Lung (tissue), 11 donors: ENCODE measurements at regions not wholly inside any gene's neighbourhood (a gene's known extent, or its start where the extent isn't known, plus 50 kb on each side); places are given as distances from the start of the nearest gene placed in this dataset.

Source experiments
- ATAC-seq: fragments of 200-7000 bp; cut with Tn5 transposase; one replicate; pipeline ENCODE4 v1.9.1; 2020; ENCODE audit warnings: moderate number of reproducible peaks; ENCODE audit not compliant: insufficient read depth, low FRiP score
- DNase-seq, 3 donors: peaks; one replicate each; pipeline ENCODE4 v3.0.0-alpha.2; 2013 to 2017
- H3K27ac ChIP-seq, 2 donors: one replicate each; pipeline ENCODE4 v1.5.1; 2013; ENCODE audit warnings: mild to moderate bottlenecking in 2 of 2, moderate library complexity in 2 of 2, control low read depth in 1 of 2, inconsistent platforms in 1 of 2, low read depth in 1 of 2, low read length in 1 of 2
- H3K27me3 ChIP-seq, 3 donors: one replicate each; pipeline ENCODE4 v1.5.1; 2013; ENCODE audit warnings: low read length in 2 of 3; ENCODE audit not compliant: control insufficient read depth in 3 of 3, insufficient read depth in 3 of 3
- H3K36me3 ChIP-seq, 4 donors: one replicate each; pipeline ENCODE4 v1.5.1; 2013; ENCODE audit warnings: low read length in 4 of 4, mild to moderate bottlenecking in 1 of 4, moderate library complexity in 1 of 4; ENCODE audit not compliant: control insufficient read depth in 4 of 4, insufficient read depth in 4 of 4
- H3K4me1 ChIP-seq, 5 donors: one replicate each; pipeline ENCODE4 v1.5.1; 2013; ENCODE audit warnings: low read length in 5 of 5, mild to moderate bottlenecking in 2 of 5, moderate library complexity in 1 of 5; ENCODE audit not compliant: control insufficient read depth in 5 of 5, insufficient read depth in 5 of 5
- H3K4me3 ChIP-seq: one replicate; pipeline ENCODE4 v1.5.1; 2013; ENCODE audit warnings: mild to moderate bottlenecking, control low read depth, moderate library complexity
- H3K9ac ChIP-seq, 2 donors: one replicate each; pipeline ENCODE4 v1.5.1; 2013; ENCODE audit warnings: low read length in 2 of 2, control low read depth in 1 of 2; ENCODE audit not compliant: insufficient read depth in 1 of 2
- H3K9me3 ChIP-seq, 4 donors: one replicate each; pipeline ENCODE4 v1.5.1; 2013; ENCODE audit warnings: low read length in 3 of 4, mild to moderate bottlenecking in 1 of 4, moderate library complexity in 1 of 4; ENCODE audit not compliant: control insufficient read depth in 4 of 4, insufficient read depth in 3 of 4
- CTCF ChIP-seq: IDR thresholded peaks from 2 replicates; pipeline ENCODE4 v1.5.1; 2012; ENCODE audit warnings: mild to moderate bottlenecking; ENCODE audit errors: control extremely low read depth, extremely low read depth
- WGBS, 2 donors: extraction: QIAGEN DNeasy Blood & Tissue Kit; methylation state at CpG; one replicate each; pipeline ENCODE4 v1.1.7; 2013; 5-methylcytosine and 5-hydroxymethylcytosine counted together
- donor health status: control.
- donor health status: control.
- donor health status: Bipolar disorder and iron deficiency.
- donor health status: healthy.
- donor health status: DM: yes; HTN: yes; CAD: no.

- Histone ChIP-seq H3K4me1 (peaks cover 0 to 42% (median 20%) of the 10 kb centered on the region in 5 donors), H3K9me3 (peaks cover 0 to 5% (median 0%) of the 10 kb centered on the region in 4 donors), H3K4me3 (no peak overlapping the region), H3K9ac (no peak overlapping the region), H3K27ac (no peak overlapping the region), H3K36me3 (no peaks in the 10 kb centered on the region), H3K27me3 (no peaks in the 10 kb centered on the region)
- DNase-seq (peak in 1 of 3 donors; percentile 13), ATAC-seq (no peak)
- 84 to 92% methylated on average over 5 of the region's 5 CpGs for WGBS, 2 donors
- TF ChIP-seq CTCF: no peak
Measured at GRCh38 chr2:20150110-20150706, 74.7 kb downstream of the SDC1 start.

- 65 to 80% methylated on average over 5 of the region's 5 CpGs for WGBS, 2 donors
- Histone ChIP-seq H3K4me3 (no peak overlapping the region), H3K9ac (no peak overlapping the region), H3K36me3 (no peaks in the 10 kb centered on the region), H3K27me3 (no peaks in the 10 kb centered on the region), H3K9me3 (peaks cover 0 to 5% (median 0%) of the 10 kb centered on the region in 4 donors), H3K27ac (peak overlapping the region in 1 of 2 donors; percentile 74), H3K4me1 (peaks cover 0 to 45% (median 20%) of the 10 kb centered on the region in 5 donors)
- no peak for TF ChIP-seq CTCF
- ATAC-seq (no peak), DNase-seq (no peak)
Measured at GRCh38 chr2:20149703-20150030, 75.3 kb downstream of the SDC1 start.

GRCh38 chr2:20148923-20149702 is 75.8 kb downstream of the SDC1 start:
- Histone ChIP-seq H3K9me3 (peaks cover 0 to 5% (median 0%) of the 10 kb centered on the region in 4 donors), H3K27me3 (no peaks in the 10 kb centered on the region), H3K9ac (no peak overlapping the region), H3K27ac (peak overlapping the region in 1 of 2 donors; percentile 74), H3K4me3 (no peak overlapping the region), H3K36me3 (no peaks in the 10 kb centered on the region), H3K4me1 (peaks cover 0 to 45% (median 20%) of the 10 kb centered on the region in 5 donors)
- DNase-seq (peak; percentile 52 to 75 (median 72)), ATAC-seq (peak; percentile 22)
- no peak for TF ChIP-seq CTCF
- WGBS, 2 donors: 56 to 62% methylated on average over 12 of the region's 12 CpGs
